Vagina (tissue), 2 donors: ENCODE measurements at regions not wholly inside any gene's neighbourhood (a gene's known extent, or its start where the extent isn't known, plus 50 kb on each side); places are given as distances from the start of the nearest gene placed in this dataset.

Source experiments
- CTCF ChIP-seq, 3 experiments: fragments of 450-650 bp in 2 of 3; fragments of 200-600 bp in 1 of 3; sonication (generic) in 1 of 3; IDR thresholded peaks; one replicate each; pipeline ENCODE4 v1.5.1; 2017 to 2019; ENCODE audit warnings: antibody characterized with exemption in 3 of 3, mild to moderate bottlenecking in 2 of 3, moderate library complexity in 2 of 3
- POLR2A ChIP-seq, 2 donors: fragments of 450-650 bp; IDR thresholded peaks; one replicate each; pipeline ENCODE4 v1.6.1; 2017; ENCODE audit warnings: antibody characterized with exemption in 2 of 2, mild to moderate bottlenecking in 2 of 2, moderate library complexity in 2 of 2
- POLR2AphosphoS5 ChIP-seq, 2 donors: sonication (generic); formaldehyde crosslinking; IDR thresholded peaks; one replicate each; pipeline ENCODE4 v1.9.0; 2017; ENCODE audit warnings: antibody characterized with exemption in 2 of 2, mild to moderate bottlenecking in 2 of 2, low read depth in 1 of 2; ENCODE audit not compliant: insufficient read depth in 1 of 2

GRCh38 chr2:122867941-122868340 is 1112.5 kb downstream of the TSN start:
- TF ChIP-seq CTCF (IDR thresholded peaks at IDR 0.05) (no peak), POLR2AphosphoS5 (IDR thresholded peaks at IDR 0.05; ENCODE audit: insufficient read depth in 1 of 2, low read depth in 1 of 2) (no peak), POLR2A (IDR thresholded peaks at IDR 0.05) (no peak)
